HuH-7.5 (cell line): ENCODE measurements at regions not wholly inside any gene's neighbourhood (a gene's known extent, or its start where the extent isn't known, plus 50 kb on each side); places are given as distances from the start of the nearest gene placed in this dataset.

Source experiments
- DNase-seq: peaks from one replicate; pipeline ENCODE4 v3.0.0; 2011; ENCODE audit warnings: low spot score

GRCh38 chr1:59006289-59006658 lies 222.4 kb upstream of the JUN start:
- DNase-seq, result no peak

DNA sequence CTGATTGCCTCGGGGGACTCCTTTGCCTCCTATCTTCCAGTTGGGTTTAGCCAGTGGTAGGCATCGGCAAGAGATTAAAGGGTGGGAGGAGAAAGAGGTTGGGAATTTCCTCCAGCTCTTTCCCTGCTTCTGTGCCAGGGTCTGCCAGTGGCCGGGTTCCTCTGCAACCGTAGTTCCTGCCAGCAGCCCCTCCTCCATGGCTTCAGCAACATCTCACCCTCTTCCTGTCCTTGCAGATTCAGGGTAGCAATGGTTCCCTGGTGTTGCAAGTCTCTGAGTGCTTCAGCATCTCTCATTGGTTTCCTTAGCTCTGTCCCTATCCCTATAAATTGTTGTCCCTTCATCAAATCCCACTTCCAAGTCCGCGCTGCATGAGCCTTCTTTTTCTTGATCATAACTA lies 223.1 kb upstream of the JUN start:
- no peak for DNase-seq

GRCh38 chr1:59007429-59007819 lies 223.6 kb upstream of the JUN start:
- no peak for DNase-seq

GRCh38 chr1:59007820-59008598 lies 224.2 kb upstream of the JUN start:
- no peak for DNase-seq

- DNase-seq, result no peak
Observed at GRCh38 chr1:59008599-59009347, 224.9 kb upstream of the JUN start.

GRCh38 chr1:59011663-59012062 lies 227.8 kb upstream of the JUN start:
- no peak for DNase-seq

DNA sequence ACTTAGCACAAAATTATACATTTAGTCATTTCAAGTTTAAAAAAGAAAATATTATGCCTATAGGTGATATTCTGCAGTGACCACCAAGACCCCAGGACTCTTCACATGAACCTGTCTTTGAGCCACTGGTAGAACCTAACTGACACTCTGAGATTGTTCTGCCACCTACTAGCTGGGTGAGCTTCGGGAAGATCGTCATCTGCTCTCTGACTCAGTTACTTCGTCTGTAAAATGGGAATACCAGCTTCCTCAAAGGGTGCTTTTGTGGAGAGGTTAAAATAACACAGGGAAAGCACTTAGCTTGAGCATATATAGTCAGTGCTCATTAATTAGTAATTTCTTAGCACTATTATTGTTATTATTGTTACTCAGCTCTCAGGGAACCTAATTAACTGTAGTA lies 228.5 kb upstream of the JUN start:
- no peak for DNase-seq

DNA sequence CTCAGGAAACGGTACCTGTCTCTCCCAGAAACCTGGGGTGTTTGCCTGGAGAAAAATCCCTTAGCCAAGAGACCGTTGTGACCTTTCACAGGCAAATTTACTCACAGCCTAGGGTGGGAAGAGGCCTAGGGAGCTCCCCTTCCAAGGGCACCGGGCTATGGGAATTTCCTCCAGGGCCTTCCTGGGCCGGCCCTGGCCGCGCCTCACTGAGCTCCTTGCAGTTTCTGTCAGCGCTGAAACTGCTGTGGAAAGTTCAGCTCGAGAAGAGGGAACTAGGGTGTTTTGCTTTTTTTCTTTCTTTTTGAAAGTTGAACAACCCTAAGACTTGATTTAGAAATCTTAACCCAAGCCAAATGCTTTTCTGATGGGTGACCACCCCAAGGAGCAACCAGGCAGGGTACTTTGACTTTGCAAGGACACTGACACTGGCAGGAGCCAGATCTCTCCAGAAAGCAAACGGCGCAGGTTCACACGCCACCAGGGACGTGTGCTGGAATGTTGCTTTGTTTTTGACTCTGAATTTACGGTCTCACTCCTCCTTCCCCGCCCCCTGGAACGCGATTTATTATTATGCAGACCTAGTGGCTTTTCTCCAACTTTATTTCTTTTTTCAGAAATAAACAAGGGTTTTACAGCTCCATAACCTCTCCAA lies 229.6 kb upstream of the JUN start:
- no peak for DNase-seq

DNA sequence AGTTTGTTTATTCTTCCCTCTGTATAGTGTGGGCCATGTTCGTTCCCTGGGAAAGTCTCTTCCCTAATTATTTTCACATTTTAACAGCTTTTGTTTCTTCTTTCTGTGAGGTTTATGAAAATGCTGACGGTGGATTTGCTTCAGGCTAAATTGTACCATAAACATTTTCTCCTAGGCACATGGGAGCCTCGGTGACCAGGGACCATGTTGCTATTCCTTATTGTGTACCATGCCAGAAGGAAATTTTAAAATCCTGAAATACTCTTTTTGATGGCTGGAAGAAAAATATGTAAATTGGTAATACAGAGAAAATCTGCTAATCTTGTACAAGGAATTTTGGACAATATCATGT lies 230.1 kb upstream of the JUN start:
- no peak for DNase-seq

- DNase-seq, result no peak
Observed at GRCh38 chr1:59014827-59015226, 231.0 kb upstream of the JUN start.

GRCh38 chr1:59015708-59016107 lies 231.9 kb upstream of the JUN start:
- DNase-seq, result no peak

- no peak for DNase-seq
Observed at GRCh38 chr1:59016390-59016789, 232.5 kb upstream of the JUN start.

DNA sequence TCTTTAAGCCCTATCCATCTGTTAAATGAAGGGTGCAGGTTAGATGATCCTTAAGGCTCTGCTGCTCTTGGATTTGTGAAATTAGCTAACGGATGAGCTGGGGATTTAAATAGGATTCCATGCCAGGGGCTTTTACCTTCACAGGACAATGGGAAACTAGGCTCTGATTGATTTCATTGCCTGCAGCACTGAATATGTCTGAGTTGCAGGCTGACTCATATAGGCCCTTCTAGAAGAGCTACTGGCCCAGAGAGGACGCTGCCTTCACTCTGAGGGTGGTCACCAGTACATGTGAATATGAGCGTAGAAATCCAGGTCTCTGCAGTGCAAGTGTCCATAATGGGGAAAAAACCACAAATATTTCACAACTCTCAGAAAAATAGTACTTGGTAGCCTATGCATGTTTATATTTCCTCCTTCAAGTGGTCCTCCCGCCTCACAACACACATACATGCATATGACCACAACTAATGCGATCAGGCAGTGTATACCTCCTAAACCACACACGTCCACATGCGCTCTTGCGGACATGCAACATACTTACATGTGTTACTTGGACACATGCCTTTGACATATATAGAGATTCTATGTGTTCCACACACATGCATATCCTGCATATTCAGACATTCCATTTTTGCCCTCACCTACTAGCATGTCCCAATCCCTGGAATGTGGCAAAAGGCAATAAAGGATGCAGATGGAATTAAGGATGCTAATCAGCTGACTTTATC lies 233.8 kb upstream of the JUN start:
- no peak for DNase-seq

DNA sequence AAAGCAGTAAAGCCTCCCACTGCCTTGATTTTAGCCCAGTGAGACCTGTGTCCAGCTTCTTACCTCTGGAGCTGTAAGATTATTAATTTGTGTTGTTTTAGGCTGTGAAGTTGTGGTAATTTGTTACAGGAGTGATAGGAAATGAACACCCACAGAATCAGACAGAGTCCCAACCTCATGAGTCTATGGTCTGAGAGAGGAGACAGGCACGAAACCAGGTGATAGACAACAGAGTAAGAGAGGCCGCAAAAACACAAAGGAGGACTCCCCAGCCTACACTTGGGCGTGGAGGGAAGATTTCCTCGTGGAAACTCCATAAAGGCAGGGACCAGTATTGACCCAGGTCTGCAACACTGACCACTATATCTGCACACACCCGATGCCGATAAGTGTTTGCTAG lies 234.6 kb upstream of the JUN start:
- no peak for DNase-seq

DNA sequence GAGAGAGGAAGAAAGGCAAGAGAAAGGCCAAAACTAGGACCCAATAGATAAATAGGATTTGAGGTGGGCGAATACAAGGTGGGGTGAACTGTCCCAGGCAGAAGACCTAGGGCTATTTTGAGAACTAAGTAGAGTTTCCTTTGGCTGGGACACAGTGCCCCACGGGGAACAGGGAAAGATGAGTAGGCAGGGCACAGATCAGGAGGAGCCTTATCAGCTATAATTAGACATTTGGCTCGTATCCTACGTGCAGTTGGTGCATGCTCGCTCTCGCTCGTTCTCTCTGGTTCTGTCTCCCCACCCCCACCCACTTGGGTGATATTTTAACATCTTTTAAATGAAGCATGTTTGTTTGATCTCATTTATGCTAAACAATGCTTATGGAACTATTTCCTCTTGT lies 235.0 kb upstream of the JUN start:
- no peak for DNase-seq

DNA sequence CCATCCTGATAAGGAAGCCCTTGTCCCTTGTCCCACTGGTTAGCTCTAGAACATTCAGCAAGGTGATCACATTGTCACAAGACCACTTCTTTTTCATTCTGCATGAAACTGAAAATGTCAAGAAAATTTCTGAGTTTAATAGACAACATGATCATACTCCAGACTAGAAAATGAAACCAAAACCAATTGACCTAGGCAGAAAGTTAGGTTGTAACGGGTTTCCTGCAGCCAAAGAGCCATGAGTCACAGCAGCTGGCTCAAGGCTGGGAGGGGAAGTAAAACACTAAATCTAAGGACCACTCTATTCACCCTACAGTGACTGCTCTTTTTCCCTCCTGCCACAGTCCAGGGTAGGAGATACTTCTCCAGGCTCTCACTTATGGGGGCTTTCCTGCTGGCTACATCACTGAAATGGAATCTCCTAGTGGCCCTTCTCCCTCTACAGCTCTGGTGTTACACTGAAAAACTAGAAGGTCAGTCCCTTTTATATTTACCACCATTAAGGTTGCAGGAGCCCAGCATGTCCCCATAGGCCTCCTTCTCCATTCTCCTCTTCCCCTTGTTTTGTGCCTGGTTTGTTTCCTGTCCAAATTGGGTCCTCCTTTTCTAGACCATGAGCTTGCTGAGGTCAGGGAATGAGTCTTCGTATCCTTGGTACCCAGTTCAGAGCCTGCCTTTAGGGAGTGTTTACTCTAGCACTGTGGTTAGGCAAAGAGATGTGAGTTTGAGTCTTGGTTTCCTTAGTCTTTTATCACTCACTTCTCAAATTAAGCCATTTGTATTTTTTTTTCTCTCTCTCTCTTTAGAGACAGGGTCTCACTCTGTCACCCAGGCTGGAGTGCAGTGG lies 236.5 kb upstream of the JUN start:
- DNase-seq, result no peak

GRCh38 chr1:59022199-59022598 lies 238.4 kb upstream of the JUN start:
- no peak for DNase-seq

DNA sequence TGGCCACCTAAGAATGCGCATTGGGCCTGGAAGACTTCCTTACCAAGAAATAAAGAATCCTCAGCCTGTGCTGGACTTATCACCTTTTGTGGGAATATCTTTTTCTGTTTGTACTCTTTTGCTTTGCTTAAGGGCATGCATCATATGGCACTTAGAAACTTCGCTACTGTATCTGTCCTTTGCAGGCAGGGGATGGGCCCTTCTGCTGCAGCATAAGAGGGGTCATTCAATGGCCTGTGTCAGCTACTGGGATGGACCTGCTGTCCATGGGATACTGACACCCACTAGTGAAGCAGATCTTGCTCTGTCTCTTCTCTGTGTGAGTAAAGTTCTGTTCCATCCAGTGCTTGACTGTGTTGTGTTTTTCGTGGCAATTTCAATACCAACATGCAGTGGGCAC lies 239.0 kb upstream of the JUN start:
- DNase-seq, result no peak

- DNase-seq, result no peak
Observed at GRCh38 chr1:59025201-59025600, 241.4 kb upstream of the JUN start.

GRCh38 chr1:59025898-59026426 lies 242.1 kb upstream of the JUN start:
- no peak for DNase-seq

- no peak for DNase-seq
Observed at GRCh38 chr1:59026472-59026948, 242.7 kb upstream of the JUN start.
